ENCODE measurements at regions not wholly inside any gene's neighbourhood (a gene's known extent, or its start where the extent isn't known, plus 50 kb on each side); places are given as distances from the start of the nearest gene placed in this dataset.

DNA sequence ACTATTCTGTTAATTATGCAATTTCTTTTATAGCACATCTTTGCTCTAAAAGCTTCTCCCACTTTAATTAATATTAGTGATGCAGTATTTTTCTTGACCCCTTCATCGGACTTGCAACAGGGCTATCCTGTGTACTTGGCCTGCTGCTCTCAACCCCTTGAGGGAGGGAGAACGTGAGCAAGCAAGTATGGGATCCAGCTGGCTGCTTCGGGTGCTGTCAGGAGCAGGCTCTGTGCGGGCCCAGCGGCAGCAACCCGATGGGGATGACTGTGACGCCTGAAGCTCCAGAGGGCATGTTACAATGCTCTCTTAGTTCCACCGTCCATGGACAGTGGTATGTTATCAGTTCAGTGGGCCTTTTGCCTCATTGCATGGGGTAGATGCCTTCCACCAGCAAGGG, 519.8 kb upstream of the CITED2 start:
- TF ChIP-seq, protein P1, sequence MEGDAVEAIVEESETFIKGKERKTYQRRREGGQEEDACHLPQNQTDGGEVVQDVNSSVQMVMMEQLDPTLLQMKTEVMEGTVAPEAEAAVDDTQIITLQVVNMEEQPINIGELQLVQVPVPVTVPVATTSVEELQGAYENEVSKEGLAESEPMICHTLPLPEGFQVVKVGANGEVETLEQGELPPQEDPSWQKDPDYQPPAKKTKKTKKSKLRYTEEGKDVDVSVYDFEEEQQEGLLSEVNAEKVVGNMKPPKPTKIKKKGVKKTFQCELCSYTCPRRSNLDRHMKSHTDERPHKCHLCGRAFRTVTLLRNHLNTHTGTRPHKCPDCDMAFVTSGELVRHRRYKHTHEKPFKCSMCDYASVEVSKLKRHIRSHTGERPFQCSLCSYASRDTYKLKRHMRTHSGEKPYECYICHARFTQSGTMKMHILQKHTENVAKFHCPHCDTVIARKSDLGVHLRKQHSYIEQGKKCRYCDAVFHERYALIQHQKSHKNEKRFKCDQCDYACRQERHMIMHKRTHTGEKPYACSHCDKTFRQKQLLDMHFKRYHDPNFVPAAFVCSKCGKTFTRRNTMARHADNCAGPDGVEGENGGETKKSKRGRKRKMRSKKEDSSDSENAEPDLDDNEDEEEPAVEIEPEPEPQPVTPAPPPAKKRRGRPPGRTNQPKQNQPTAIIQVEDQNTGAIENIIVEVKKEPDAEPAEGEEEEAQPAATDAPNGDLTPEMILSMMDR (IDR thresholded peaks at IDR 0.05; ENCODE audit: insufficient read depth, low read length, severe bottlenecking): no peak

DNA sequence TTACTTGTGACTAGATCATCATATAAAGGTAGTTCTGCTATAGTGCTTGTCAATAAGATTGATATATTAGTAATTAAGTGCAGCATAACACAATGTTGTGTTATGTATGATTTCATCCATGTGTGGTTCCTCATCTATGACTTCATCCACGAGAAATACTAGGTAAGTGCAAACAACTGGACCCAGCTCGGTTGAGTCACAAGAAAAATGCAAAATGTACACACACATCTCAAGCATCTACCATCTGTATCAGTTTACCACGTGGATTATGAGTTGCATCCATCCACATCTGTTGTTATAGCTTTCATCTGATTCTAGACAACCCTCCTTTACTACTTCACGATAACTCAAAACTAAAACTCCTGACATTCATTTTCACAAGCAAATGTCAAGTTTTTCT, 517.0 kb upstream of the CITED2 start:
- peak; percentile 18 for DNase-seq (ENCODE audit: low read depth)
- no peak for FAIRE-seq
- Histone ChIP-seq H3K27me3 (ENCODE audit: control insufficient read depth, insufficient read depth, low read length) (no peaks in the 10 kb centered on the region), H3K36me3 (ENCODE audit: control insufficient read depth, insufficient read depth, low read length) (no peaks in the 10 kb centered on the region), H3K4me3 (ENCODE audit: low read depth, low read length) (no peak overlapping the region)
- TF ChIP-seq, protein P1 (IDR thresholded peaks at IDR 0.05; ENCODE audit: insufficient read depth, low read length, severe bottlenecking): no peak

More for the DNA sequence above, 519.8 kb upstream of the CITED2 start:
- FAIRE-seq: no peak
- no peak for DNase-seq (ENCODE audit: low read depth)
- H3K4me3 ChIP-seq (ENCODE audit: low read depth, low read length): no peak overlapping the region
- H3K27me3 ChIP-seq (ENCODE audit: control insufficient read depth, insufficient read depth, low read length): no peaks in the 10 kb centered on the region
- no peaks in the 10 kb centered on the region for H3K36me3 ChIP-seq (ENCODE audit: control insufficient read depth, insufficient read depth, low read length)

- no peak for FAIRE-seq
- Histone ChIP-seq H3K27me3 (ENCODE audit: control insufficient read depth, insufficient read depth, low read length) (no peaks in the 10 kb centered on the region), H3K4me3 (ENCODE audit: low read depth, low read length) (no peak overlapping the region), H3K36me3 (ENCODE audit: control insufficient read depth, insufficient read depth, low read length) (no peaks in the 10 kb centered on the region)
- no peak for DNase-seq (ENCODE audit: low read depth)
- TF ChIP-seq, protein P1 (IDR thresholded peaks at IDR 0.05; ENCODE audit: insufficient read depth, low read length, severe bottlenecking): no peak
Measured at GRCh38 chr6:139888681-139889122, 514.3 kb upstream of the CITED2 start.

GRCh38 chr6:139887275-139887674, 512.8 kb upstream of the CITED2 start:
- no peak overlapping the region for H3K4me3 ChIP-seq (ENCODE audit: low read depth, low read length)
- FAIRE-seq (no peak), DNase-seq (ENCODE audit: low read depth) (no peak)

GRCh38 chr6:139886396-139886795, 511.9 kb upstream of the CITED2 start:
- TF ChIP-seq, protein P1 (IDR thresholded peaks at IDR 0.05; ENCODE audit: insufficient read depth, low read length, severe bottlenecking): no peak
- Histone ChIP-seq H3K4me3 (ENCODE audit: low read depth, low read length) (no peak overlapping the region), H3K36me3 (ENCODE audit: control insufficient read depth, insufficient read depth, low read length) (no peaks in the 10 kb centered on the region), H3K27me3 (ENCODE audit: control insufficient read depth, insufficient read depth, low read length) (no peaks in the 10 kb centered on the region)
- no peak for DNase-seq (ENCODE audit: low read depth)
- FAIRE-seq: no peak

More at GRCh38 chr6:139887275-139887674, 512.8 kb upstream of the CITED2 start:
- Histone ChIP-seq H3K27me3 (ENCODE audit: control insufficient read depth, insufficient read depth, low read length) (no peaks in the 10 kb centered on the region), H3K36me3 (ENCODE audit: control insufficient read depth, insufficient read depth, low read length) (no peaks in the 10 kb centered on the region)
- TF ChIP-seq, protein P1 (IDR thresholded peaks at IDR 0.05; ENCODE audit: insufficient read depth, low read length, severe bottlenecking): no peak

DNA sequence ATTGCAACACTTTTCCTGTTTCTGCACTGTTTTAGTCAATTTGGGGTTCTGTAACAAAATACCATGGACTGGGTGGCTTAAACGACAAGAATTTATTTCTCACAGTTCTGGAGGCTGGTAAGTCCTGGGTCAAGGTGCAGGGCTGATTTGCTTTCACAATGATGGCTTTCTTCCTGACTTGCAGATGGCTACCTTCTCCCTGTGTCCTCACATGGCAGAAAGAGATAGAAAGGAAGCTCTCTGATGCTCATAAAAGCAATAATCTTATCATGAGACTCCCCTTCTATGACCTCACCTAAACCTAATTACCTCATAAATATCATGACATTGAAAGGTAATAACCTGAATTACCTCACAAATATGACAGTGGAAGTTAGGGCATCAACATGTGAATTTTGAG, 511.5 kb upstream of the CITED2 start:
- DNase-seq (ENCODE audit: low read depth) (no peak), FAIRE-seq (no peak)
- H3K4me3 ChIP-seq (ENCODE audit: low read depth, low read length): no peak overlapping the region
- H3K27me3 ChIP-seq (ENCODE audit: control insufficient read depth, insufficient read depth, low read length): no peaks in the 10 kb centered on the region
- TF ChIP-seq, protein P1 (IDR thresholded peaks at IDR 0.05; ENCODE audit: insufficient read depth, low read length, severe bottlenecking): no peak
- no peaks in the 10 kb centered on the region for H3K36me3 ChIP-seq (ENCODE audit: control insufficient read depth, insufficient read depth, low read length)

All from bronchial epithelial cell (primary cell).